ENCODE measurements at regions not wholly inside any gene's neighbourhood (a gene's known extent, or its start where the extent isn't known, plus 50 kb on each side); places are given as distances from the start of the nearest gene placed in this dataset.

DNA sequence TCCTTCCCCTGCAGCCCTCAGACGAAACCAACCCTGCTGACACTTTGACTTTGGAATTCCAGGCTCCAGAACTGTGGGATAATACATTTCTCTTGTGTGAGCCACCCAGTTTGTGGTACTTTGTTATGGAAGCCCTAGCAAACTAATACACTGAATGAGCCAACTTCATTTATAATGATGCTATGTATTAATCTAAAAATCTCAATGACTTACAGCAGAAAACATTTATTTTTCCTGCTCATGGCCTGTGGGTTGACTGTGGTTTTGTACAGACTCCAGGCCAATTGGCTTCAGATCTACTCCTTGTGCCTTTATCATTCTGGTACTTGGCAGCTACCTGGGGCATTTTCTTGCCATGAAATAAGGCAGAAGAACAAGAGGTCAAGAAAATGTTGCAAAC, 152.4 kb downstream of the EBLN2 start:
- TF ChIP-seq EP300 (IDR thresholded peaks at IDR 0.05) (no peak), POLR2A (IDR thresholded peaks at IDR 0.05; ENCODE audit: low read length) (no peak), RFX5 (IDR thresholded peaks at IDR 0.05) (no peak), MAZ (IDR thresholded peaks at IDR 0.05; ENCODE audit: borderline replicate concordance, low read depth, low read length) (no peak), JUNB (IDR thresholded peaks at IDR 0.05) (no peak), CHD4 (IDR thresholded peaks at IDR 0.05; ENCODE audit: borderline replicate concordance) (no peak), RAD21 (conservative IDR thresholded peaks at IDR 0.05 in 1 of 2, IDR thresholded peaks at IDR 0.05 in 1 of 2) (no peak)
- TF ChIP-seq, protein P1, sequence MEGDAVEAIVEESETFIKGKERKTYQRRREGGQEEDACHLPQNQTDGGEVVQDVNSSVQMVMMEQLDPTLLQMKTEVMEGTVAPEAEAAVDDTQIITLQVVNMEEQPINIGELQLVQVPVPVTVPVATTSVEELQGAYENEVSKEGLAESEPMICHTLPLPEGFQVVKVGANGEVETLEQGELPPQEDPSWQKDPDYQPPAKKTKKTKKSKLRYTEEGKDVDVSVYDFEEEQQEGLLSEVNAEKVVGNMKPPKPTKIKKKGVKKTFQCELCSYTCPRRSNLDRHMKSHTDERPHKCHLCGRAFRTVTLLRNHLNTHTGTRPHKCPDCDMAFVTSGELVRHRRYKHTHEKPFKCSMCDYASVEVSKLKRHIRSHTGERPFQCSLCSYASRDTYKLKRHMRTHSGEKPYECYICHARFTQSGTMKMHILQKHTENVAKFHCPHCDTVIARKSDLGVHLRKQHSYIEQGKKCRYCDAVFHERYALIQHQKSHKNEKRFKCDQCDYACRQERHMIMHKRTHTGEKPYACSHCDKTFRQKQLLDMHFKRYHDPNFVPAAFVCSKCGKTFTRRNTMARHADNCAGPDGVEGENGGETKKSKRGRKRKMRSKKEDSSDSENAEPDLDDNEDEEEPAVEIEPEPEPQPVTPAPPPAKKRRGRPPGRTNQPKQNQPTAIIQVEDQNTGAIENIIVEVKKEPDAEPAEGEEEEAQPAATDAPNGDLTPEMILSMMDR (IDR thresholded peaks at IDR 0.05), result no peak
- TF ChIP-seq, protein P2, sequence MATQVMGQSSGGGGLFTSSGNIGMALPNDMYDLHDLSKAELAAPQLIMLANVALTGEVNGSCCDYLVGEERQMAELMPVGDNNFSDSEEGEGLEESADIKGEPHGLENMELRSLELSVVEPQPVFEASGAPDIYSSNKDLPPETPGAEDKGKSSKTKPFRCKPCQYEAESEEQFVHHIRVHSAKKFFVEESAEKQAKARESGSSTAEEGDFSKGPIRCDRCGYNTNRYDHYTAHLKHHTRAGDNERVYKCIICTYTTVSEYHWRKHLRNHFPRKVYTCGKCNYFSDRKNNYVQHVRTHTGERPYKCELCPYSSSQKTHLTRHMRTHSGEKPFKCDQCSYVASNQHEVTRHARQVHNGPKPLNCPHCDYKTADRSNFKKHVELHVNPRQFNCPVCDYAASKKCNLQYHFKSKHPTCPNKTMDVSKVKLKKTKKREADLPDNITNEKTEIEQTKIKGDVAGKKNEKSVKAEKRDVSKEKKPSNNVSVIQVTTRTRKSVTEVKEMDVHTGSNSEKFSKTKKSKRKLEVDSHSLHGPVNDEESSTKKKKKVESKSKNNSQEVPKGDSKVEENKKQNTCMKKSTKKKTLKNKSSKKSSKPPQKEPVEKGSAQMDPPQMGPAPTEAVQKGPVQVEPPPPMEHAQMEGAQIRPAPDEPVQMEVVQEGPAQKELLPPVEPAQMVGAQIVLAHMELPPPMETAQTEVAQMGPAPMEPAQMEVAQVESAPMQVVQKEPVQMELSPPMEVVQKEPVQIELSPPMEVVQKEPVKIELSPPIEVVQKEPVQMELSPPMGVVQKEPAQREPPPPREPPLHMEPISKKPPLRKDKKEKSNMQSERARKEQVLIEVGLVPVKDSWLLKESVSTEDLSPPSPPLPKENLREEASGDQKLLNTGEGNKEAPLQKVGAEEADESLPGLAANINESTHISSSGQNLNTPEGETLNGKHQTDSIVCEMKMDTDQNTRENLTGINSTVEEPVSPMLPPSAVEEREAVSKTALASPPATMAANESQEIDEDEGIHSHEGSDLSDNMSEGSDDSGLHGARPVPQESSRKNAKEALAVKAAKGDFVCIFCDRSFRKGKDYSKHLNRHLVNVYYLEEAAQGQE (IDR thresholded peaks at IDR 0.05), result no peak
- TF ChIP-seq, protein P3, sequence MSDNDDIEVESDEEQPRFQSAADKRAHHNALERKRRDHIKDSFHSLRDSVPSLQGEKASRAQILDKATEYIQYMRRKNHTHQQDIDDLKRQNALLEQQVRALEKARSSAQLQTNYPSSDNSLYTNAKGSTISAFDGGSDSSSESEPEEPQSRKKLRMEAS (IDR thresholded peaks at IDR 0.05), result no peak

Measured in A549 (cell line).